GM18498 (cell line): ENCODE measurements at regions not wholly inside any gene's neighbourhood (a gene's known extent, or its start where the extent isn't known, plus 50 kb on each side); places are given as distances from the start of the nearest gene placed in this dataset.

ENCODE experiments used
- ATAC-seq: cut with Tn5 transposase; IDR thresholded peaks from one replicate; pipeline ENCODE4 v1.9.1; 2021; ENCODE audit warnings: mild to moderate bottlenecking, moderate library complexity; ENCODE audit not compliant: unreplicated experiment

DNA sequence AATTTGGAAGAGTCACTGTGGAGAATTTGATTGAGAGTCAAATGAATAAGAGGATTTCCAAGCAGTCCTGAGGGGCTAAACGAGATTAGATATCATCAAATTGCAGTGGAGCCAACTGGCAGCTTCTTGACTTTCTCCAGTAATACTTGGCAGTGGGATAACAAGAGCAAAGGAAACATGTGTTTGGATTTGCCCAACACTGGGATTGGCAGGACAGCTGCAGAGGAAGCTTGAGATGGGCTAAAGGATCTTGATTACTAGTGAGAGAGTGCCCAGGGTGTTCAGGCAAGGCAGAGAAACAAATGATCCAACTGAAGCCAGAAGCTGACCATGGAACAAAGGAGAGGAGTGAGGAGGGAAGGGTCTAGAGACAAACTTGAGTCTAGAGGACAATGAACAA is 356.0 kb upstream of the ISL1 start:
- ATAC-seq, result no peak

DNA sequence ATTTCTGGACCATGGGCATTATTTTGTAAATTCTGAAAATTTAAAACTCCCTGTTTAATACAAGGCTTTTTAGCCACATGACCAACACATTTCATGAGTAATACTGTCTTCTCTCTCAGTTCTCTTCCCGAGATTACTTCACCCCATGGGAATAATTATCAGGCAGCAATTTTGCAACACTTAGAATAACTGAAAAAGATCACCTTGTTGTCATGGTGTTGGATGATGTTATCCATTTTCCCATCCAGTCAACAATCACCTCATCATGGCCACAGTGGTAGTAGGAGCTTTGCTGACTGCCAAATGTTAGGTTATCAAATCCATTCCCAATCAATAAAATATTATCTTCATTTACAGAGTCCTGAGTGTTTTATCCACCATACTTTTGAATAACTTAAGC is 354.9 kb upstream of the ISL1 start:
- ATAC-seq, result no peak

DNA sequence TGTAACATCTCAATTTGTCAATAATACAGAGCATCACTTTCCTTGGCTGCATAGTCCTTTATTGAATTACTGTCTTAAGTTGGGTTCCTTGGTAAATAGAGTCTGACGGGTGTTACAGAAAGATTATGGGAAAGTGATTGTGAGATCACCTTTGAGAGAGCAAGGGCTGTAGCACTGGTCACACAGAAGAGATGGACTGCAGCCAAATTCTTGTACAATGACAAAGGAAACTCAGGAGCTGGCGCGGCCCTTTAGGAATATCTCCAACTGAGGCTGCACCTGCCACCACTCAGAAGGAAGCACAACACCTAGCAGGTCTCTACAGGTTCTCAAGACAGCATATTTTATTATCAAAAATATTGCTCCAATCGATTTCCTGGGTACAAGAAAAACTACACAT is 350.0 kb upstream of the ISL1 start:
- ATAC-seq, result no peak

DNA sequence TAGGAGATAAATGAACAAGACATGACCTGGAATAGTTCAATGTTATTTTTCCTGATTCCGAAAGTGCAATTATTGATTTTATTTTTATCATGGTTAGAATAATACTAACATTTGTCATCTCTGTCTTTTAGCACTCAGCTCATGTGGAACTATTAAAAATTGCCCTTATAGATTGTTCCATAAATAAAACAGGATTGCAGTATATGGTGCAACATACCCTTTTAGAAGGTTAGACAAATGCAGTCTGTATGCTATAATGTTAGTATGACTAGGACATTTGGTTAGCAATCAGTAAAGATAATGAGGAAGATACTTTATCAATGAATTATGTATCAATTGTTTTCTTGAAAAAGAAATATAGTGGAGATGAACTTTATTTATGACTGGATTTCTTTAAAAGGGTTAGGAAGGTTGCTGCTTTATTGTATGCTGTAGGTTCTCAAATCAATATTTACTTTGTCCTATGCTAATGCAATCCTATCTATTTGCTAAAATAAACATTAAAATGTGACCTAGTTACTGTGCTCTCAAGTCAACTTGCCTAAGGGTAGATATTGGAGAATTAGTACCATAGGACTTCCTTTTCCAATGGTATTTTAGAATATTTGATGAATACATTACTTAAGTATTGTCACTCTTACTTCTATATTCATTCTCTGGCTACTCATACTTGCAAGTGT is 348.9 kb upstream of the ISL1 start:
- ATAC-seq, result no peak

DNA sequence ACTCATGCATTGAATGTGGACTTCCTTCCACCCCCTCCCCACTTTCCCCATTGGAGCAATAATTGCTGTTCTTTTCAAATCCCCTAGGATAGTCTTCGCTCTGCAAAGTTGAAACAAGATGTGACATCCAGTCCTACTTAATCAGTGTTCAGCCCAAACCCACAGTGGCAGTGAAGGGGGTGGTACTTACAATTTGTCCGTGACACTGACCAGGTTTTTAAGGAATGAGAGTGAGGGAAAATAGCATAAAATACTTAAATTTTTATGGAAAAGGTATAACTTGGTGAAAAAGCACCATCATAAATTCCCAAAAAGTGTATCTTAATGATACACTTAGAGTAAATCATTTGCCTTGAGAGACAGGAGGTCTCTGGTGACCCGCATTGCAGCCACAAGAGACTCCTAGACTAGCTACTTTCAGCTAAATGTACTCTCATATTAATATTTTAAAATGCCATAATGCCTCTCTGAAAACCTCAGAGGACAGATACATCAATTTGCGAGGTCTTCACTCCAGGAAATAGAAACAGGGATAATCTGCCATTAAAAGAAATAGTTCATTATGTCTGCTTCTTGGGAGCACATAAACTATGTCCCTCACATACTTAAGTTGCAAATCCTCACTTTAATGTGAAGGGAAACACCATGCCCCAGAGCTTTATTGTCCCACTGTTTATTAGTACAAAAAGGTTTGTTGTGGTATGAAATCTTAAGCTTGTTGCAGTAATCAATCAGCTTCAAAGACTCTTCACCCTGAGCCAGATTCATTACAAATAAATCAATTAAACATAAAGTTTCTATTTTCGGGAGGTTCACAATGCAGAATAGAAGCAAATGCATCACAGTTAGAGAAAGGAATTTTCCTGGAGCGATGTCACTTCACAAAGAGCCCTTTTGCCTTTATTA is 343.6 kb upstream of the ISL1 start:
- ATAC-seq, result no peak

DNA sequence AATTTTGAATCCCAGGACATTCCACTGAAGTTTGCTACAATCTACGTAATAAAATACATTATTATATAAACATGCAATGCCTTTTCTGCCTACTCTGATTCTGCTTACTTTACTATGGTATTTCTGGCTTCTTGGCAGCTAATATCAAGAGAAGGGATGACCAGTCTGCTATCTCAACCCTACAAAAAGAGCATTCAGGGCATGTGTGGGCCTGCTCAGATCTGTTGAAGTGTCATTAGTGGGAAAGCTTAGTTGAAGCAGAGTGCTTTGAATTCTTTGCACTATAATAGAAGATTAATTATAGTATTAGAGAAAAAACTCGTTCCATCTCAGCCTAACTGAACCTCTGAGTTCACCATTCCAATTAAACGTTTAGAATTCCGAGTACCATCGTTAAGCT is 339.5 kb upstream of the ISL1 start:
- ATAC-seq, result no peak

GRCh38 chr5:51047369-51047768 is 335.9 kb upstream of the ISL1 start:
- ATAC-seq, result no peak

DNA sequence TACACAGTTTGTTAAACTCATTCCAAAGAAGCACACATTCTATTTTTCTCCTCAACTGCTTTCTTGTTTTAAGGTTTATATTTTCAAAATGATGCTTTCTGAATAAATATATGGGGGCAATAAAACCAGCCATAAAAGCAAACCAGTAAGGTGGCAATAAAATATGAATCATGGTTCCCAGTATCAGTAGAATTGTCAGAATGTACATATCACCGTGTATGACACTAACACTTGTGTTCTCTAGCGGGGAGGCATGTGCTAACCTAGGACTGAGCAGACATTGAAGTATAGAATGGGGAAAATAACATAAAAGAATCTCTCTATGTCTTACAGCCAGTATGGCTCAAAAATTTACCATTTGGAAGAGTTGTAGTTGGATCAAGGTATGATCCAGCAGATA is 329.9 kb upstream of the ISL1 start:
- no peak for ATAC-seq

GRCh38 chr5:51060953-51061352 is 322.3 kb upstream of the ISL1 start:
- no peak for ATAC-seq

DNA sequence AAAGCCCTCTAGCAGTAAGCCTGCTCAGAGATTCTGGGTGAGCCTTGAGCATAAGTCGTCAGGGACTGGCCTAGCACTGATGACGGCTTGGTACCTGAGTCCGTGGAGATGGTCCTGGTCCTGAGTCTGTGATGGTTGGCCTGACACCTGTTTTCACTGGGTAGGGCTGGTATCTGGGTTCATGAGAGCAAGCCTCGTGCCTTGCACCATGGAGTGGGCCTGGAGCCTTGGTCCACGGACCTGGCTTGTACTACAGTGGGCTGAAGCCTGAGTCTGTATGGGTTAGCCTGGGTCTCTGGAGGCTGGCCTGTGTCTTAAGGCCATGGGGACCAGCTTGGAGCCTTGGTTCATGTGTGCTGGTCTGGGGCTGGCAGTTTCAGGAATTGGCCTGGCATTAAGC is 310.3 kb upstream of the ISL1 start:
- no peak for ATAC-seq

DNA sequence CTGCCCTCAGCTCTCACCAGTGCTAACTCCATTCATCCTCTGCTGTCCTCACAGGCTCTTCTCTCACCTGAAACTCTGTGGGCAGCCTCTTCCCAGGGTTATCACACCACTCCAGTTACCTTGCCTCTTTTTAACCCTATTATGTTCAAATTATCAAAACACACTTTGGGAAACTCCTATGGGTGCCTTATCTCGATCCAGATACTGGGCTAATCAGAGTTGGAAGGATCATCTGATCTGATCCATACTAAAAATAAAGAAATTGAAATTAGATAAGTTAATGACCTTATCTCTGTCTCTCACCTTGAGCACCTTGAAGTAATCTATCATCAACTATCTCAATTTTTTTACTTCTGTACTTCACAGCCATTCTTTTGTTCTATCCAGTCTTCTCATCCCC is 300.5 kb upstream of the ISL1 start:
- ATAC-seq, result no peak

DNA sequence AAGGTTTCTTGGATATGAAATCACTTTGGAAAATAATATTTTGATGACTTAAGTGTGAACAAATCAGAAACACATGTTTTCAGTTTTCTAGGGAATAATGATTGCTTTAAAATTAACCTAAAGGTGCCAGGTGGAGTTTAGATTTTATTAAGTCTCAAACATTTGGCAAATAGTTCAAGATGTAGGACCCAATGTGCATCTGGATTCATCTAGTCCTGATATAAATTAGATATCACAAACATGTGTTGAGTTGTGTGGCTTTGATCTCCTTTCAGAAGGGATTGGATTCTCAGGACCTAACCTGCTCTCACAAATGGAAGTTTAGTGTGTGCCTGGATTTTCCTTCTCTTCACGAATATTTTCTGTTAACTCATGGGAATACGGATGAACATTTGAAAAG is 291.4 kb upstream of the ISL1 start:
- no peak for ATAC-seq

DNA sequence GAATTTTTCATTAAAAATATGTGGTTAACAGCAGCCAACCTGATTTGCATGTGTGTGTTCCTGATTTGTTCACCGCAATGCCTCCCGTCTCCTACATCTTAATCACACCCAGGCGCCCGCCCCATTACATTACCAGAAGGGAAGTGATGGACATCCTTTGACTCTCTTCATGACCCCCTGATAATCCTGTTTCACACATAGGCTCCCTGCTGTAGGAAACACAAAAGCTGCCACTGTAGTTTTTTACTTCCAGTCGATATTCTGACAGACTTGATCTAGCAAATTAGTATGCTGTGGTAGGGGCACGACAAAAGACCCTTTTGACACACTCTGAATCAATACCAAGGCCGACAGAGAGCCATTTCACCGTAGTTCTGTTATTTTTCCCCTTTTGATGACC is 287.8 kb upstream of the ISL1 start:
- no peak for ATAC-seq

DNA sequence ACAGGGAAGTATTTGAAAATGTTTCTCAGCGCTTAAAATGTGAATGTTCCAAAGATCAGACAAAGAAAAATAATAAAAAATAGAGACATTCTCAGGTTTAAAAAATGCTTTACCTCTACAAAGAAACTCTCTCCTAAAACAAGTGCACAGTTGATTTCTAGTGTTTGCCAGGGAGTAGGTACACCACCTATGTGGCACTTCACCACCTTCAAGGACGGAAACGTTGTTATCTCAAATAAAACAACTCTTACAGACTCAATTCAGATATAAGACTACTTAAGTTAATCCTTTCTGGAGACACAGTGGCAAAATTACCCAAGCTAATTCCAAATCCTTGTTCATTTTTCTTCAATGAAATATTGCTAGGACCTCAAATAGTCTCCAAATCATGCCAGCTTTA is 286.4 kb upstream of the ISL1 start:
- no peak for ATAC-seq

GRCh38 chr5:51099173-51099853 is 283.9 kb upstream of the ISL1 start:
- no peak for ATAC-seq

- ATAC-seq, result no peak
These were observed 278.7 kb upstream of the ISL1 start for GRCh38 chr5:51104556-51104955.

- ATAC-seq, result no peak
These were observed 273.4 kb upstream of the ISL1 start for GRCh38 chr5:51109786-51110410.

DNA sequence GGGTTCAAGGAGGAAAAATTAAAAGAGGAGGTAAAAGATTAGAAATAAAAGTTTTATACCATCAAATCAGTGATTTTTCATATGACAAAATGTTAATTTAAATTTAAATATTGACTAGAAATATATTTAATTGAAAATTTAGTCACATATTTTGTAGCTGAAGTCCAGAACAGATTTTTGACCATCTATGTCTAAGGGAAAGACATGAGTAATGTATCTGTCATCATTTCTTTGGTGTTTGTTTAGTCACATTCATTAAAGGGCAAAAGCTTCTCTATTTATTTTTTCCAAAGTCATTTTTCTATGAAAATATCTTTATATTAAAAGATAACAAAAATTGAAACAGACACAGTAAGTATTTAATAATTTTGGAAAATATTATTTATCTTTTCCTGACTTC is 252.0 kb upstream of the ISL1 start:
- ATAC-seq, result no peak

DNA sequence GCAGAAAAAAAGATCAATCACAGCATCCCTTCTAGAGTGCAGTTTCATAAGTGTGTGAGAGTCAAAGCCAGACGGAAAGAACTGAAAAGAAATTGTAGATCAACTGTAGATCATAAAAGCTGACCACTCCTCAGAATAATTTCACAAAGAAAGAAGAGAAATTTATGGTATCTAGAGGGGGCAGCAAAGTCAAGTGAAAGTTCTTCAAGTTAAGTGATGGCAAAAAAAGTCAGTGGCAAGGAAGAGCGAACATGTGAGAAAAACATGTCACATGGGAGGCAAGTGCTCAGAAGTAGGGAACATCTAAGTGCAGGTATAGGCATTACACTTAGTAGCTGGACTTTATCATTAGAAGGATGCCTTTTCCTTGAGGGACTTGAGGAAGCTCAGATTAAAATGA is 245.1 kb upstream of the ISL1 start:
- ATAC-seq, result no peak

GRCh38 chr5:51148437-51148836 is 234.8 kb upstream of the ISL1 start:
- ATAC-seq, result no peak

GRCh38 chr5:51156222-51156621 is 227.0 kb upstream of the ISL1 start:
- ATAC-seq, result no peak
